ENCODE measurements at regions not wholly inside any gene's neighbourhood (a gene's known extent, or its start where the extent isn't known, plus 50 kb on each side); places are given as distances from the start of the nearest gene placed in this dataset.
"Not testable (repeated sequence)": the region's sequence is repeated elsewhere in the genome, so short reads cannot be mapped to it uniquely, and the experiment has no call there.

DNA sequence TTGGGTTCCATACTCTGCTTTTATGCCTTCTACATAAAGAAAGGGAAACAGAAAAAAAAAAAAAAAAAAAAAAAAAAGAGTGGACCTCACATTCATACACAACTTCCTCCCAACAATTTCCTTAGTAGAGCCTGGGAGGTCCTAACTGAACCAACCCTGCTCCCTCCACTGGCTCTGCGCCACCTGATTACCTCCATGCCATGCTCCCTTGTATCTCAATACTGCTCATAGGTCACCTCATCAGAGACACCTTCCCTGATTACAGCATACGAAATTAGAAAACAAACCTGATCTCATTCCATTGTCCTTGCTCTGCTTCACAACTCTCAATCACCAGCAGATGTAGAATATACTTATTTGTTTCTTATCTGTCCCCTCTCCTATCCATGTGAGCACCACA, 134.2 kb upstream of the EYA4 start:
- no peak for DNase-seq (ENCODE audit: low read depth, low spot score)

DNA sequence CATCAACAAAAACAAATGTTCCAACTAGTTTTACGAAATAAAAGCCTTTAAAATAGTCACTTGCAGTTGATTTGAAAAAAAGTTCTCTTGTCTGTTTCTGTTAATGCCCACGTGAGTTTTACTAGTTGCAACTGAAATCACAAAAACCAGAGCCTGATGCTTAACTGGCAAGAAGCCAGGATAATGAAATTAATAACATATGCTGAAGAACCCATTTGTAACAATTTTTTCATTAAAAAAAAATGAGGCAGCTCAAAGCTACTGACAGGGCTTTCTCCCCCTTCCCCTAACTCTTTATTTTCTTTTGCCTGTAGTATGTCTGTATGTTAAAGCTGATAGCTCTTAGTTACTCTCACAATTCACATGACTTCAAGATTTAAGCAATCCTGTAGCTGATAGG, 132.7 kb upstream of the EYA4 start:
- DNase-seq (ENCODE audit: low read depth, low spot score), result no peak

DNA sequence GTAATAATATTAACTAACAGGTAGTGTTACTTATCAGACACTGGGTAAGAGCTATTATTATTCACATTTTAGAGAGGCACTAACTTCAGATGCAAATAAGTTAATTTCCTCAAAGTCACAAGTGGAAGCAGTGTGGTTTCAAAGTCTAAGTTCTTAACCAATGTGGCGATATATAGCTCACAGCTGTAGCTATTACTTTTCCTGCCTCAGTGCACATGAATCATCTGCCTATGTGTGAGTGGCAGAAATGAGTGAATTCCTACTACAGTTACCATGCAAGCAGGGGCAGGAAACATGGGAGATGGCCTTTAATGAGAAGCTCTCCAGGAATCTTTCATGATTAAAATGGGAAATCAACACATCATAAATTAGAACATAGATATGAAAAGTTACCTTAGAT, 126.2 kb upstream of the EYA4 start:
- DNase-seq (ENCODE audit: low read depth, low spot score), result no peak

DNA sequence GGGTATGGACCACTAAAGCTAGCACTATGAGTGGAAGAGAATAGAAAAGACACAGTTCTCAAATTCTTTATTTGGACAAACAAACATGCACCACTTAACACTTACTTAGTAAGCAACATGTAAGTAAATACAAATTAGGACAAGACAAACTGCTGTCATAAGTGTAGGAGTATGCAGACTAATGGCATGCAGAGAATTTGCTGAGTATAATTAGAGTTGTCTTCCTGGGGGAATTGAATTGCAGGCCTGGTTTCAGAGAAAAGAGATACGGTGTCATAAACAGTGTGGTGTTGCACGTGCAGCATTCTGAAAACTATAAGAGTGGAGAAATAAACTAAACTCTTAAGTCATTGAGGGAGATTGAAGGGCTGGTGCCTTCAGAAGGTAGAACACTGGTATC, 125.2 kb upstream of the EYA4 start:
- DNase-seq (ENCODE audit: low read depth, low spot score), result no peak

DNA sequence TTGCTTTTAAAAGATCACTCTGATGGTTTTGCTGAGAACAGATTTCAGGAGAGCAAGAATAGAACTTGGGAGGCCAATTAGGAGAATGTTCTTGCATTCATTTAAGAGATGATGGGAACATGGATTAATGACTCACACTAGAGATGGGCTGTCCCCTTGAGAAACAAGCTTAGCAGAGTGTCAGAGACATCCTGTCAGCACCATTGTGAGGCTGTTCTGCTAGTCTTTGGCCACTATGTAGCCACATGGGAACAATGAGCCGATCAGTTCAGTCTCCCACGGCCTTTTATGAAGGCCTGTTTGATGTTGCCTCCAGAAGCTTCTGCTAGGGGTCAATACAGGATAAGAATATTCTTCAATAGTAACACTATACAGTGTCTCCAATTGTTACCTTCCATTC, 113.0 kb upstream of the EYA4 start:
- no peak for DNase-seq (ENCODE audit: low read depth, low spot score)

DNA sequence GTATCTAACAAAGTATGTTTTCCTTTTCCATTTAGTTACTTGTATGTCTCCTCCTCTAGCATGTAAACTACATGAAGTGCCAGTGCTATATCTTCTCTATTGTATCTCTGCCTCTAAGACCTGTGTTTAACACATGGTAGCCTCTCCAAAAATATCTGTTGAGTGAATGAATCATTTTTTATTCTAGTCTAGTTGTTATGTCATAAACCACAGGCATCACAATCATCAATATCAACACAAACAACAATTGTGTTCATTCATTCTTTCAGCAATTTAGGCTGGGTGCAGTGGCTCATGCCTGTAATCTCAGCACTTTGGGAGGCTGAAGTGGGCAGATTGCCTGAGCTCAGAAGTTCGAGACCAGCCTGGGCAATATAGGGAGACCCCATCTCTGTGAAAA, 111.6 kb upstream of the EYA4 start:
- DNase-seq (ENCODE audit: low read depth, low spot score), result no peak

DNA sequence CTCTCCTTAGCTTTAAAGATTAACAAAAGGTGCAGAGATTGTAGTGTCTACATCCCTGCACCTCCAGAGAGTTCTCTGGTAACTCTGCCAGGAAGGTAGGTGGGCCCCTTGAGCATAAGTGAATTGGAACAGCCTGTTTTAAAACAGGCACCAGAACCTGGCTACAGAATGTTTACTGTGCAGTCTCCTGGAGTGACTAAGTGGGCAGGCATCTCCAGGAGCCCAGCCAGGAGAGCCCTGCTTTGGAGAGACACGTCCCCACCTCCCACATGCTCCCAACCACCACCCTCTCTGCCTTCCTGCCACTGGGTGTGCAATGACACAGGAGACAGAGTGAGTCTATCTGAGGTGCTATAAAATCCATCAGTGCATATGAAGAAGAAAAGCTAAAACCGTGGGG, 110.3 kb upstream of the EYA4 start:
- DNase-seq (ENCODE audit: low read depth, low spot score), result no peak

DNA sequence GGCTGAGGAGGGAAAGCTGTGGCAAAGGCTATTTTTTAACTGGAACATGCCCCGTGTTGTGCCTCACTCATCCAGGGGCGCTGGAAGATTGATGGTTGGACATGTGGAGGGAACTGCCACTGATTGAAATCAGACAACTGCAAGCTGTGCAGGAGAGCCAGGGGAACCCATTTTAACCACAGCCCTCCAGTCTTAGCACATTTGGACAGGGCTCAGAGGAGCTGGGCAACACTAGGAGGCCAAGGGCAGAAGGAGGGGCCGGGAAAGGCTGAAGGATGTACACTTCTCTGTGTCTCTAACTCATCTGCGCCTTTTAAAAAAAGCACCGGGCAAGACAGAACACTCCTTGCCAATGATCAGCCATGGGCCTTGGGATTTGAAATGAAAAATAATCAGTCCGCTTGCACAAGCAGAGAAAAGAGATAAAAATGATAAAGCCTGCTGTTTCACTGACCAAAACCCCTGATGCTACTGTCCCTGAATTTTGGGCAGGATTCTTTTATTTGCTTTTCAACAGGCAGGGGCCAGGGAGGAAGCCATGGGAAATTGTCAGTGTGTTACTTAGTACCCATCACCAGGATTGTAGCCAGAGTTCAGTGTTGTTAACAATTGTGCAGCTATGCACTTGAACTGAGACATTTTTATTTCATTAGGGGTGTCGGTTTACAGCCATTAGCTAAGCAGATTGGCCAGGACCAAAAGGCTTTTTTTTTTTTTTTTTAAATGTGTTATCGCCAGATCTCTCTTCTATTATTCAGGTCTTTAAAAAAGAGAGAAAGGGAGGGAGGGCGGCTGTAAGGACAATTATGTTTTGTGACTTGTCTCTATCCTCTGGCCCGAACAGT, 109.3 kb upstream of the EYA4 start:
- no peak for DNase-seq (ENCODE audit: low read depth, low spot score)

DNA sequence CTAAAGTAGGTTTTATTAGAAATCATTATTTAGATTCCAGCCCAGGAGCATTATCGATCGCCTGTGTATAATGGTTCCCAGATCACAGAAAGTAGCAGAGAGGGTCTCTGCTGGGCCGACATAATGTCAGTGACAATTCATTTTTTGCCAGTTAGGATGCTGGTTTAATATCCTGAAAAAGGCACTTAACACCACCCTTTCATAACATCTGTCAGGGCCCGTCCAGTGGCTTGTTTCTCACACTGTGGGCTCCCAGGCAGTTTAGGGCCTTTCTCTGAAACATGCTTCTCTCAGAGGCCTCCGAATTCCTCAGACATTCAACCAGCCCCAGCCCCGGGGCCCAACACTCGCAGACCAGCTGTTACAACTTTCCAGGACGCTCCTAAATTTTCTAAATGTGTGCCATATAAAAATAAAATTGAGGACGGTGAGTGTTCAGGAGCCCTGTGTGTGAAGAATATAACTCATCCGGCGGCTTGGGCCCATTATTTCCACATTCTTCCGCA, 108.6 kb upstream of the EYA4 start:
- no peak for DNase-seq (ENCODE audit: low read depth, low spot score)

DNA sequence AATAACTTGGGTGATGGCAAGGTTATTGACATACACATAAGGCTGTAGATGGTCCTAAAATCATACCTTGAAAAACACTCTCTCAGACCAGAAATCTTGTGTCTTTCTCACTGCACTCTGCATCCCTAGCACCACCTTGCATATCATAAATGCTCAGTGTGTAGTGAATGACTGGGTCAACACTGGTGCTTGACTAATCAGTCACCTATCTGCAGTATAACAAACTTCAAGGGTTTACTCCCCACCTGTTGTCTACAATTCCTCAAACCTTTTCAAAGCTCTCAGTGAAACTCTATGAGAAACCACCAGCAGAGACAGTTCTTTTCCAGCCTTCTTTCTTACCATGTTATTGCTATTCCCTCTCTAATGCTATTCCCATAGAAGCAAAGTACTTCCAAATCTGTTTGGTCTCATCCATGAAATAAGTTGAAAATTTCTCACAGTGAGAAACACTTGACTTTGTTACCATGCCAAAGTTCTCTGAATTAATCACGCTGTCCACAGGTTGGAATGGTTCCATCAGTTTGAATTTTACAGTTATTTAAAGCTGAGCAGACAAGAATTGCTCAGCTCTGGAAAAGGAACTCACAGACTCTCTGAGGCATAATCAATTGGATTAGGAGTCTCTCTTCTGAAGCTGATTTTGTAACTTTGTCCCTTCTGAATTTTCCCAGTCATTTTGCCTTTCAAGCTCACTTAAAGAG, 104.8 kb upstream of the EYA4 start:
- DNase-seq (ENCODE audit: low read depth, low spot score), result no peak

DNA sequence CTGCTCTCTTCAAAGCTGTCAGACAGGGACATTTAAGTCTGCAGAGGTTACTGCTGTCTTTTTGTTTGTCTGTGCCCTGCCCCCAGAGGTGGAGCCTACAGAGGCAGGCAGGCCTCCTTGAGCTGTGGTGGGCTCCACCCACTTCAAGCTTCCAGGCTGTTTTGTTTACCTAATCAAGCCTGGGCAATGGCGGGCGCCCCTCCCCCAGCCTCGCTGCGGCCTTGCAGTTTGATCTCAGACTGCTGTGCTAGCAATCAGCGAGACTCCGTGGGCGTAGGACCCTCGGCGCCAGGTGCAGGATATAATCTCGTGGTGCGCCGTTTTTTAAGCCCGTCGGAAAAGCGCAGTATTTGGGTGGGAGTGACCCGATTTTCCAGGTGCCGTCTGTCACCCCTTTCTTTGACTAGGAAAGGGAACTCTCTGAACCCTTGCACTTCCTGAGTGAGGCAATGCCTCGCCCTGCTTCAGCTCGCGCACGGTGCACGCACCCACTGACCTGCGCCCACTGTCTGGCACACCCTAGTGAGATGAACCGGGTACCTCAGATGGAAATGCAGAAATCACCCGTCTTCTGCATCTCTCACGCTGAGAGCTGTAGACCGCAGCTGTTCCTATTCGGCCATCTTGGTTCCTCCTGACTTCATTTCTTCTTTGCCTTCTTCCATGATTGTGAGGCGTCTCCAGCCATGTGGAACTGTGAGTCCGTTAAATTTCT, 93.5 kb upstream of the EYA4 start:
- DNase-seq (ENCODE audit: low read depth, low spot score), result not testable (repeated sequence)

DNA sequence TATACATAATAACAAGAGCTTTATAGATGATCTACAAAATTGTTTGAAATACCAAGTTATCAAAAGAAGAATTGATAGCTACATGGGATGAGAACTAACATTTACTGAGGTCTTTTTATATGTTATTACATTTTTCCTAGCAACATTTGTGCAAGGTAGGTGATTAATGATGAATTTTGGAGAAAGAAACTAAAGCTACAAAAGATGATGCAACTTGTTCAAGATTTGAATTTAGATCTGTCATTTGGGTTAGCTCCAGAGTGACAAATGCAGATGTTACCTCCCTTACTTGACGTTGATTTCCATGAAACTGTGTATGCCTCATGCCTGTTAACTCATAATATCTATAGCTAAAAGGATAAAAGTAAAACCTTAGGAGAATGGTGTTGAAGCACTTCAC, 84.5 kb upstream of the EYA4 start:
- no peak for DNase-seq (ENCODE audit: low read depth, low spot score)

DNA sequence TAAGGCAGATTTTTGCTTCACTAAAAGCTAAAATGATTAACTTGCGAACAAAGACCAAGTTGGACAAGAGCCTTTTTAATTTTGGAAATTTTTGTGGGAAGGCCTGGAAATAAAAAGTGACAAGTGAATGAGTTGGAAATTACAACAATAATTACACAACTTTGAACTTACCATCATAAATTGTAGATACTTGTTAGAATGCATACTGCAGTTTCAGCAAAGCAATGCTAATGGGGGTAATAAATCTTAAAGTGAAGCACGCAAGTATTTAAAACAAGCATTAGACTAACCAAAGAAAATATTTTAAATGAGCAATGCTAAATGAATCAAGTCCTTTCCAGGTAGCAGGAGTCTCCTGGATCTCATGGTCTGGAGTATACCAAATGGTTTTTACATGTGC, 83.2 kb upstream of the EYA4 start:
- DNase-seq (ENCODE audit: low read depth, low spot score), result no peak

DNA sequence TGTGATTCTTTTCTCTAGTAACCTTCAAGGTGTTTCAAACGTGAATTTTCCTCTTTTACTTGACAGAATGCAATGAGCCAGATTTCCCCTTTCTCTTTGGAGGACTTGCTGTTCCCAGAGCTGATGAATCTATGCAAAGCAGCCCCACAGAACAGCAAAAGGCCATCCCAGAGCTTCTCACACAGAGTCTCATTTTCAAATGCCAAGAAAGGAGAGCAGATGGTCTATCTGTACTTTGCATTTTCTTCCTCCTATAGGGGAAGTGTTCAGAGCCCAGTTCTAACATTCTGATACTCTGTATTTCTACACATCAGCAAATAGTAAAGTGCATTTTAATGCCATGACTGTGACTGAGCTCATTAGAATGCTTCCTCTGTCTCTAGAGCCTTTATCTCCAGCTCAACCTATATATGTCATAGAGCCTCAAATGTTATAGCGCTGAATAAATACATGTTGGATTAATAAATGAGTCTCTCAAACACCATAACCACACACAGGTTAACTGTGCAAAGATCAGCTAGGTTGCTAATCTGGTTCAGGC, 81.8 kb upstream of the EYA4 start:
- DNase-seq (ENCODE audit: low read depth, low spot score), result no peak

DNA sequence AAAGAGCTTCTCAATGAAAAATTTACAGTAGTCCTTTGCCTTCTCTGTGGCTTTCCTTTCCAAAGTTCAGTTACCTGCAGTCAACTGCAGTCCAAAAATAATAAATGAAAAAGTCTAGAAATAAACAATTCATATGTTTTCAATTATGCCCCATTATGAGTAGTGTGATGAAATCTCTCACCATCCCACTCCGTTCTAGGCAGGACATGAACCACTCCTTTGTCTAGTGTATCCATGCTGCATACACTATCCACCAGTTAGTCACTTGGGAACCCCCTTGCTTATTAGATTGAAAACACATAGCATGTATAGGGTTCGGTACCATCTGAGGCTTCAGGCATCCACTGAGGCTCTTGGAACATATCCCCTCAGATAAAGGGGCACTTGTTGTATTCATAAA, 80.6 kb upstream of the EYA4 start:
- DNase-seq (ENCODE audit: low read depth, low spot score), result no peak

DNA sequence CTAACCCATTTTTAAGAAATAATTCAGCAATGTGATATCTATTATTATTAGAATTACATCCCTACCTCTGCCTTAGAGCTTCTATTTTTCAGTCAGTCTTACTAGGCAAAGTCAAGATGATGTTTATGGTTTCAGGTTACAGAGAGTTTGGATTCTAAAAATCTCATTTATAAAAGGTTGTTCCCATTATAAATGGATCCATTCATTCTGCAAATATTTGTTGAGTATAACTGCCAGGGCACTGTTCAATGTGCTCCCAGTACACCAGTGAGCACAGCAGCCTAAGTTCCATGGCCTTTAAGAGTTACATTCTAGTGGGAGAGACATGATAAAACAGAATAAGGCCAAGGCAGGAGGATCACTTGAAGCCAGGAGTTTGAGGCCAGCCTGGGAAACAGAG, 75.9 kb upstream of the EYA4 start:
- DNase-seq (ENCODE audit: low read depth, low spot score), result no peak

DNA sequence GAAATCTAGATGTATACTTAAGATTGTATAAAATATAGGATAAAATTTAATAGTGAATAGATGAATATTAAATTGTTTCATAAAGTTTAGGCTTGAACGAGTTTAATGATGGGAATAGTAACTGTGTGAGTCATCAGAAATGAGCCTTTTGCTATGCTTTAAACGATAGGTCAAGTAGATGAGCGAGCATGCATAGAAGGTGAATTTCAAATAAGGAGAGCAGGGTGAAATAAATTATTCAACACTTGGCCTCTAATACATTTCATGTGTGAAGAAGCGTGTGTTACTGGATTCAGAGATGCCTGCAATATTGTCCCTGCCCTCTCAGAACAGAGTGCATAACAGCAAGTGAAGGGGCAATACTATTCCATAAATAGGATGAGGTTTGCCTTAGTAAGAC, 74.4 kb upstream of the EYA4 start:
- DNase-seq (ENCODE audit: low read depth, low spot score), result no peak

DNA sequence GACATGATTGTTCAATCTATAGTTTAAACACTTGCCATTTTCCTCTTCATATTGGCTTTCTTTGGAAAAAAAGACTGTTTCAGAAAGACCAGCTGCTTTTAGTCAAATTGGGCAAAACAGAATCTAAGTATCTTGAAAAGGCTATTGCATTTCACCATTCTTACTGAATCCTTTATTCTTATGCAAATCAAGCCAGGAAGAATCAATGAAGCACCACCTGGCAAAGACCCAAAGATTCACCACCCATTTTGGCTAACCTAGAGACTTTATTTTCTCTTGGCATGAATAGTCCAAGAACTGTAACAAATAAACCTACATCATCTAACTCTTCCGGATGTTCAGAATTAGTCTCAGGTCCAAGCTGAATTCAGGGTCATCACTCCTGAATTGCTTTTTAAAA, 71.3 kb upstream of the EYA4 start:
- no peak for DNase-seq (ENCODE audit: low read depth, low spot score)

DNA sequence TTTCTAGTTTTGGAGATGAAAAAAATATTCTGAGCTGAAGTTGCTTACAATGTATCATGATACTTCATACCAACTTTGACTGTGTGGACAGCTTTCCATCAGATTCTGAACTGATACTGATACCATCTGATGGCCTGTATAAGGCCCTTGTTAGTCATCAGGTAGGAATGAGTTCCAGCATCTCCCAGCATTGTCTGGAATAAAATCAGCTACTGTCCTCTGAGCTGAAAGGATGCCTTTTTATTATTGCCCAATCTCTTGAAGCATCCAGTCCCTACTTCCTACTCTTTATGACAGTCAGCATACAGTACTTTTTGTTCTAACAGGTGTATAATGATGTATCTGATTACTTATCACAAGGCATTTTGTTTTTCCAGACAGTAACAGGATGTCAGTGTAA, 70.6 kb upstream of the EYA4 start:
- no peak for DNase-seq (ENCODE audit: low read depth, low spot score)

DNA sequence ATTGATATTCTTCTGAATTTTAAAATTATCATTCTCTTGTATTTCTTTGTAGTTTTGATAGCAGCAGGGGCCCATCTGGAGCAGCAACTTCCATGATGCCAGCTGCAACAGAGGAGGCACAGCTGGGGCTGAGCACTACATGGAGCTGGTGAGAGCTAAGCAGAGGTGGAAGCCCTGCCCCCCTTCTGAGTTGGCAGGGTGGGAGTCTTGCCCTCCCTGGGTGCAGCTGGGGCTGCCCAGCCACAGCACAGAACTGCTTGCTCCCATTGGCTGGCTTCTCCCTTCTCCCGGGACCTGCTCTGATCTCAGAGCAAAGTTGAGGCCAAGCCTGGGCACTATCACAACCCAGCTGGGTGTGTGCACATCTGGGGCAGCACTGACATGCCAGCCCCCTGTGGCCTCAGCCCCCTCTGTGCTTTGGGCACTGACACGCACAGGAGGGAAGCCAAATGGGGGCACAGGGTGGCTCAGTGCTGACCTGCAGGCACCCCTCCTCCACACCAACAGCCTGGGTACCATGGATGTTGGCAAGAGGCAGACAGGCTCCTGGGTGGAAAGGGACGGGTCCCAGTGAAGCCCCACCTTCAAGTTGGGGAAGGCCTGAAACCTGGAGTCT, 69.1 kb upstream of the EYA4 start:
- DNase-seq (ENCODE audit: low read depth, low spot score), result no peak

DNA sequence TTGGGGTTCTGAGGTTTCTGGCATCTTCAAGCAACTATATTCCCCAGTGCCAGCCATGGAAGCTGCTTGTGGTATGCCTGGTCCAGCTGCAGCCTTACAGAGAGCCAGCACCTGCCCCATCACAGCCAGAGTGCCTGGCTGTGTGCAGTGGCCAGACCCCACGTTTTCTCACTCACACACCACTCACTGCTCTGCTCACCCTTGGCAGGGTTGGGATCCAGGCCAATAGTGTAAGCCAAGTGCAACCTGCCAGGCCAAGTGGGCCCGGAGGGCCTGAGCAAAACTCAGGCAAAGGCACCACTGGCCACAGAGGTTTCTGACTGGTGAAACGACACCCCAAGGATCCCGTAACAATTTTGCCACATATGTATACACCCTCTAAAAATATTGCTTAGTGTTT, 67.9 kb upstream of the EYA4 start:
- DNase-seq (ENCODE audit: low read depth, low spot score), result no peak

DNA sequence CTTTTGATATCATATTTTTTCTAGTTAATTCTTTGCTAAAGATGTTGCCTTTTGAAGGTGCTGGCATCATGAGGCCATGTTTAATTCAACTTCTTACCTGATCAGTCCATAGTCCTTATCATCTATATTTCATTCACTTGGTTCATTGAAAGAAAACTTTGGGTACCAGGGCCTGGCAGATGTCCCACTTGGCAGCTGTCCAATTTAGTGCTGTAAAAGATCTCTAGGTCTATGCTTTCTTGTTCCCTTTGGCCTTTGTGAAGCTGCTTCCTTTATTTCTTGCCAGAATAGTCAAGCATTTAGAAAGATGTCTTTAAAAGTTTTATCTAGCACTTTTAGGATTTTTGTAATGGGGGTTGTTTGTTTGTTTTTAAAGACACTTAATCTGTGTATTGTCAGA, 61.7 kb upstream of the EYA4 start:
- no peak for DNase-seq (ENCODE audit: low read depth, low spot score)

Data from pulmonary artery endothelial cell (primary cell).